Psoas muscle (tissue), 7 donors: ENCODE measurements at regions not wholly inside any gene's neighbourhood (a gene's known extent, or its start where the extent isn't known, plus 50 kb on each side); places are given as distances from the start of the nearest gene placed in this dataset.

ENCODE experiments used
- ATAC-seq, 4 donors: fragments of 200-7000 bp; cut with Tn5 transposase; one replicate each; pipeline ENCODE4 v1.9.1; 2020; ENCODE audit warnings: moderate library complexity in 3 of 4, mild to moderate bottlenecking in 2 of 4
- DNase-seq, 2 donors: peaks; one replicate each; pipeline ENCODE4 v3.0.0-alpha.2; 2020
- H3K27ac ChIP-seq: fragments of 200-600 bp; one replicate; pipeline ENCODE4 v1.8.0; 2022
- H3K27me3 ChIP-seq, 3 donors: fragments of 200-600 bp in 1 of 3; one replicate each; pipeline versions ENCODE4 v1.6.1 to v1.8.0; 2013 to 2022; ENCODE audit warnings: low read length in 2 of 3, mild to moderate bottlenecking in 2 of 3, moderate library complexity in 1 of 3; ENCODE audit not compliant: insufficient read depth in 3 of 3
- H3K36me3 ChIP-seq, 2 donors: fragments of 200-600 bp in 1 of 2; one replicate each; pipeline versions ENCODE4 v1.6.1 to v1.8.0; 2013 to 2022; ENCODE audit warnings: low read depth in 1 of 2, mild to moderate bottlenecking in 1 of 2, moderate library complexity in 1 of 2; ENCODE audit not compliant: insufficient read depth in 1 of 2
- H3K4me1 ChIP-seq: fragments of 200-600 bp; one replicate; pipeline ENCODE4 v1.8.0; 2022
- H3K4me3 ChIP-seq: fragments of 200-600 bp; one replicate; pipeline ENCODE4 v1.8.0; 2022; ENCODE audit warnings: mild to moderate bottlenecking
- H3K9me3 ChIP-seq: fragments of 200-600 bp; one replicate; pipeline ENCODE4 v1.8.0; 2022
- WGBS, 3 donors: extraction: QIAGEN DNeasy Blood & Tissue Kit; methylation state at CpG; one replicate each; pipeline versions ENCODE4 v1.1.6 to v1.1.7; 2013; 5-methylcytosine and 5-hydroxymethylcytosine counted together
- intact Hi-C, 2 donors: fragments of 100-400 bp; cut with DNase I; formaldehyde crosslinking; loops; one replicate each; pipeline versions ENCODE4 v1.11.0 to v1.14.2; 2022
- TF ChIP-seq, protein P1 (sequence below): fragments of 200-600 bp; IDR thresholded peaks from one replicate; pipeline ENCODE4 v1.8.0; 2022; ENCODE audit warnings: antibody characterized with exemption
- donor health status: healthy with polysubstance abuse.
- donor health status: DM: no; HTN: no; CAD: no; lungs with moderate emphysema.
- donor health status: Bipolar disorder and iron deficiency.
- donor health status: healthy.
- donor health status: DM: yes; HTN: yes; CAD: no.
- donor health status: DM: no; HTN: no; CAD: no.
- donor health status: DM: yes; HTN: yes; CAD: no.

GRCh38 chr1:30373471-30374399 lies 349.6 kb downstream of the MATN1 start:
- H3K4me3 ChIP-seq, result no peak overlapping the region
- H3K36me3 ChIP-seq, result no peaks in the 10 kb centered on the region
- WGBS, 3 donors, result 81 to 82% (median 81%) methylated on average over 25 of the region's 25 CpGs
- H3K27ac ChIP-seq, result no peak overlapping the region
- DNase-seq (no peak), ATAC-seq (no peak)
- H3K27me3 ChIP-seq, result peaks cover 0 to 3% (median 0%) of the 10 kb centered on the region in 3 donors
- TF ChIP-seq, protein P1, sequence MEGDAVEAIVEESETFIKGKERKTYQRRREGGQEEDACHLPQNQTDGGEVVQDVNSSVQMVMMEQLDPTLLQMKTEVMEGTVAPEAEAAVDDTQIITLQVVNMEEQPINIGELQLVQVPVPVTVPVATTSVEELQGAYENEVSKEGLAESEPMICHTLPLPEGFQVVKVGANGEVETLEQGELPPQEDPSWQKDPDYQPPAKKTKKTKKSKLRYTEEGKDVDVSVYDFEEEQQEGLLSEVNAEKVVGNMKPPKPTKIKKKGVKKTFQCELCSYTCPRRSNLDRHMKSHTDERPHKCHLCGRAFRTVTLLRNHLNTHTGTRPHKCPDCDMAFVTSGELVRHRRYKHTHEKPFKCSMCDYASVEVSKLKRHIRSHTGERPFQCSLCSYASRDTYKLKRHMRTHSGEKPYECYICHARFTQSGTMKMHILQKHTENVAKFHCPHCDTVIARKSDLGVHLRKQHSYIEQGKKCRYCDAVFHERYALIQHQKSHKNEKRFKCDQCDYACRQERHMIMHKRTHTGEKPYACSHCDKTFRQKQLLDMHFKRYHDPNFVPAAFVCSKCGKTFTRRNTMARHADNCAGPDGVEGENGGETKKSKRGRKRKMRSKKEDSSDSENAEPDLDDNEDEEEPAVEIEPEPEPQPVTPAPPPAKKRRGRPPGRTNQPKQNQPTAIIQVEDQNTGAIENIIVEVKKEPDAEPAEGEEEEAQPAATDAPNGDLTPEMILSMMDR, result no peak
- intact Hi-C loops, result loop anchor here in 1 of 2 donors (10.0 kb wide), 1 partner anchor 569 kb away; no protein-coding TSS in a partner anchor
- no peaks in the 10 kb centered on the region for H3K9me3 ChIP-seq
- H3K4me1 ChIP-seq, result no peaks in the 10 kb centered on the region

- TF ChIP-seq, protein P1, result no peak
- ATAC-seq (no peak), DNase-seq (no peak)
- no peaks in the 10 kb centered on the region for H3K4me1 ChIP-seq
- no peaks in the 10 kb centered on the region for H3K9me3 ChIP-seq
- intact Hi-C loops, result loop anchor here in 1 of 2 donors (10.0 kb wide), 1 partner anchor 568 kb away; no protein-coding TSS in a partner anchor
- H3K4me3 ChIP-seq, result no peak overlapping the region
- H3K36me3 ChIP-seq, result no peaks in the 10 kb centered on the region
- H3K27me3 ChIP-seq, result peaks cover 0 to 3% (median 0%) of the 10 kb centered on the region in 3 donors
- 54 to 65% (median 65%) methylated on average over 7 of the region's 7 CpGs for WGBS, 3 donors
- H3K27ac ChIP-seq, result no peak overlapping the region
These were observed 350.5 kb downstream of the MATN1 start for GRCh38 chr1:30372792-30373433.

GRCh38 chr1:30371888-30372791 lies 351.2 kb downstream of the MATN1 start:
- H3K27me3 ChIP-seq, result no peaks in the 10 kb centered on the region
- no peaks in the 10 kb centered on the region for H3K36me3 ChIP-seq
- 69 to 70% (median 69%) methylated on average over 7 of the region's 7 CpGs for WGBS, 3 donors
- no peaks in the 10 kb centered on the region for H3K4me1 ChIP-seq
- TF ChIP-seq, protein P1, result no peak
- ATAC-seq (no peak), DNase-seq (no peak)
- H3K9me3 ChIP-seq, result no peaks in the 10 kb centered on the region
- intact Hi-C loops, result loop anchor here in 1 of 2 donors (10.0 kb wide), 1 partner anchor 567 kb away; no protein-coding TSS in a partner anchor
- no peak overlapping the region for H3K4me3 ChIP-seq
- H3K27ac ChIP-seq, result no peak overlapping the region

- no peaks in the 10 kb centered on the region for H3K9me3 ChIP-seq
- intact Hi-C loops, result loop anchor here in 1 of 2 donors (10.0 kb wide), 1 partner anchor 566 kb away; no protein-coding TSS in a partner anchor
- no peaks in the 10 kb centered on the region for H3K4me1 ChIP-seq
- H3K4me3 ChIP-seq, result no peak overlapping the region
- WGBS, 3 donors, result 78 to 83% (median 83%) methylated on average over 9 of the region's 9 CpGs
- ATAC-seq, result no peak
- no peak for DNase-seq
- TF ChIP-seq, protein P1, result no peak
- no peaks in the 10 kb centered on the region for H3K27me3 ChIP-seq
- no peak overlapping the region for H3K27ac ChIP-seq
- no peaks in the 10 kb centered on the region for H3K36me3 ChIP-seq
These were observed 352.1 kb downstream of the MATN1 start for GRCh38 chr1:30371179-30371788.
